ENCODE measurements at regions not wholly inside any gene's neighbourhood (a gene's known extent, or its start where the extent isn't known, plus 50 kb on each side); places are given as distances from the start of the nearest gene placed in this dataset.

- no peak for DNase-seq (ENCODE audit: extremely low spot score)
- TF ChIP-seq FOXM1 (IDR thresholded peaks at IDR 0.05; ENCODE audit: borderline replicate concordance) (no peak), NFRKB (IDR thresholded peaks at IDR 0.05) (no peak), PKNOX1 (IDR thresholded peaks at IDR 0.05) (no peak), ARNT (IDR thresholded peaks at IDR 0.05) (no peak), BHLHE40 (IDR thresholded peaks at IDR 0.05; ENCODE audit: borderline replicate concordance) (no peak), HDGF (IDR thresholded peaks at IDR 0.05; ENCODE audit: borderline replicate concordance) (no peak), CTBP1 (IDR thresholded peaks at IDR 0.05; ENCODE audit: borderline replicate concordance) (no peak), ELF4 (IDR thresholded peaks at IDR 0.05) (no peak), TARDBP (IDR thresholded peaks at IDR 0.05) (no peak), SUZ12 (IDR thresholded peaks at IDR 0.05) (no peak), SP1 (IDR thresholded peaks at IDR 0.05) (no peak), FOXA1 (IDR thresholded peaks at IDR 0.05) (no peak), L3MBTL2 (conservative IDR thresholded peaks at IDR 0.05) (no peak)
- ChIA-PET CTCF (interaction anchor here (2.2 kb wide), 1 partner anchor 8 kb away, joined by 8 read pairs; no protein-coding TSS in a partner anchor), POLR2A (no interaction called here)
These were observed 121.1 kb upstream of the SYT6 start for GRCh38 chr1:114274621-114275317.

- TF ChIP-seq BHLHE40 (IDR thresholded peaks at IDR 0.05; ENCODE audit: borderline replicate concordance) (no peak), ELF4 (IDR thresholded peaks at IDR 0.05) (no peak), FOXM1 (IDR thresholded peaks at IDR 0.05; ENCODE audit: borderline replicate concordance) (no peak), FOXA1 (IDR thresholded peaks at IDR 0.05) (no peak), SP1 (IDR thresholded peaks at IDR 0.05) (no peak), TARDBP (IDR thresholded peaks at IDR 0.05) (no peak), HDGF (IDR thresholded peaks at IDR 0.05; ENCODE audit: borderline replicate concordance) (no peak), NFRKB (IDR thresholded peaks at IDR 0.05) (no peak), SUZ12 (IDR thresholded peaks at IDR 0.05) (no peak), CTBP1 (IDR thresholded peaks at IDR 0.05; ENCODE audit: borderline replicate concordance) (no peak), ARNT (IDR thresholded peaks at IDR 0.05) (no peak), ZNF384 (IDR thresholded peaks at IDR 0.05) (no peak), L3MBTL2 (conservative IDR thresholded peaks at IDR 0.05) (no peak), FOXK2 (IDR thresholded peaks at IDR 0.05) (no peak), PKNOX1 (IDR thresholded peaks at IDR 0.05) (no peak), LEF1 (IDR thresholded peaks at IDR 0.05; ENCODE audit: borderline replicate concordance) (no peak)
- DNase-seq (ENCODE audit: extremely low spot score), result no peak
- ChIA-PET POLR2A (no interaction called here), CTCF (interaction anchor here (2.2 kb wide), 1 partner anchor 10 kb away, joined by 10 read pairs; no protein-coding TSS in a partner anchor)
These were observed 118.9 kb upstream of the SYT6 start for GRCh38 chr1:114272593-114272992.

- CTCF ChIA-PET, result no interaction called here
- DNase-seq (ENCODE audit: extremely low spot score), result no peak
- POLR2A ChIA-PET, result no interaction called here
- TF ChIP-seq ARNT (IDR thresholded peaks at IDR 0.05), result no peak
- TF ChIP-seq SP1 (IDR thresholded peaks at IDR 0.05), result no peak
- no peak for TF ChIP-seq FOXA1 (IDR thresholded peaks at IDR 0.05)
- TF ChIP-seq L3MBTL2 (conservative IDR thresholded peaks at IDR 0.05), result no peak
- no peak for TF ChIP-seq ELF4 (IDR thresholded peaks at IDR 0.05)
- no peak for TF ChIP-seq FOXK2 (IDR thresholded peaks at IDR 0.05)
- TF ChIP-seq FOXM1 (IDR thresholded peaks at IDR 0.05; ENCODE audit: borderline replicate concordance), result no peak
- TF ChIP-seq CTBP1 (IDR thresholded peaks at IDR 0.05; ENCODE audit: borderline replicate concordance), result no peak
- no peak for TF ChIP-seq NFRKB (IDR thresholded peaks at IDR 0.05)
- no peak for TF ChIP-seq ZNF384 (IDR thresholded peaks at IDR 0.05)
- TF ChIP-seq BHLHE40 (IDR thresholded peaks at IDR 0.05; ENCODE audit: borderline replicate concordance), result no peak
- no peak for TF ChIP-seq LEF1 (IDR thresholded peaks at IDR 0.05; ENCODE audit: borderline replicate concordance)
- TF ChIP-seq HDGF (IDR thresholded peaks at IDR 0.05; ENCODE audit: borderline replicate concordance), result no peak
- no peak for TF ChIP-seq SUZ12 (IDR thresholded peaks at IDR 0.05)
- TF ChIP-seq TARDBP (IDR thresholded peaks at IDR 0.05), result no peak
- TF ChIP-seq PKNOX1 (IDR thresholded peaks at IDR 0.05), result no peak
These were observed 117.0 kb upstream of the SYT6 start for GRCh38 chr1:114270718-114271117.

GRCh38 chr1:114270282-114270681, 116.6 kb upstream of the SYT6 start:
- TF ChIP-seq FOXM1 (IDR thresholded peaks at IDR 0.05; ENCODE audit: borderline replicate concordance) (no peak), PKNOX1 (IDR thresholded peaks at IDR 0.05) (no peak), ZNF384 (IDR thresholded peaks at IDR 0.05) (no peak), TARDBP (IDR thresholded peaks at IDR 0.05) (no peak), NFRKB (IDR thresholded peaks at IDR 0.05) (no peak), HDGF (IDR thresholded peaks at IDR 0.05; ENCODE audit: borderline replicate concordance) (no peak), FOXK2 (IDR thresholded peaks at IDR 0.05) (no peak), FOXA1 (IDR thresholded peaks at IDR 0.05) (no peak), LEF1 (IDR thresholded peaks at IDR 0.05; ENCODE audit: borderline replicate concordance) (no peak), SUZ12 (IDR thresholded peaks at IDR 0.05) (no peak), L3MBTL2 (conservative IDR thresholded peaks at IDR 0.05) (no peak), ARNT (IDR thresholded peaks at IDR 0.05) (no peak), ELF4 (IDR thresholded peaks at IDR 0.05) (no peak), SP1 (IDR thresholded peaks at IDR 0.05) (no peak), BHLHE40 (IDR thresholded peaks at IDR 0.05; ENCODE audit: borderline replicate concordance) (no peak), CTBP1 (IDR thresholded peaks at IDR 0.05; ENCODE audit: borderline replicate concordance) (no peak)
- ChIA-PET CTCF (no interaction called here), POLR2A (no interaction called here)
- no peak for DNase-seq (ENCODE audit: extremely low spot score)

GRCh38 chr1:114269539-114269938, 115.9 kb upstream of the SYT6 start:
- POLR2A ChIA-PET, result no interaction called here
- TF ChIP-seq SP1 (IDR thresholded peaks at IDR 0.05), result no peak
- no peak for TF ChIP-seq PKNOX1 (IDR thresholded peaks at IDR 0.05)
- no peak for TF ChIP-seq CTBP1 (IDR thresholded peaks at IDR 0.05; ENCODE audit: borderline replicate concordance)
- TF ChIP-seq FOXA1 (IDR thresholded peaks at IDR 0.05), result no peak
- no peak for TF ChIP-seq FOXM1 (IDR thresholded peaks at IDR 0.05; ENCODE audit: borderline replicate concordance)
- no peak for TF ChIP-seq FOXK2 (IDR thresholded peaks at IDR 0.05)
- TF ChIP-seq HDGF (IDR thresholded peaks at IDR 0.05; ENCODE audit: borderline replicate concordance), result no peak
- TF ChIP-seq LEF1 (IDR thresholded peaks at IDR 0.05; ENCODE audit: borderline replicate concordance), result no peak
- TF ChIP-seq BHLHE40 (IDR thresholded peaks at IDR 0.05; ENCODE audit: borderline replicate concordance), result no peak
- CTCF ChIA-PET, result no interaction called here
- DNase-seq (ENCODE audit: extremely low spot score), result no peak
